GM12872 (cell line): ENCODE measurements at regions not wholly inside any gene's neighbourhood (a gene's known extent, or its start where the extent isn't known, plus 50 kb on each side); places are given as distances from the start of the nearest gene placed in this dataset.

Experiments used
- CTCF ChIP-seq: IDR thresholded peaks from 3 replicates; pipeline ENCODE4 v1.5.1; 2011; ENCODE audit warnings: low read depth, mild to moderate bottlenecking, low read length, moderate library complexity; ENCODE audit not compliant: insufficient read depth

- no peak for TF ChIP-seq CTCF
These were observed 787.1 kb upstream of the TENM4 start for GRCh38 chr11:80227915-80228314.

GRCh38 chr11:80214413-80214812 is 773.6 kb upstream of the TENM4 start:
- no peak for TF ChIP-seq CTCF

- TF ChIP-seq CTCF, result no peak
These were observed 770.8 kb upstream of the TENM4 start for GRCh38 chr11:80211673-80212072.

- TF ChIP-seq CTCF, result no peak
These were observed 763.2 kb upstream of the TENM4 start for GRCh38 chr11:80204021-80204420.

DNA sequence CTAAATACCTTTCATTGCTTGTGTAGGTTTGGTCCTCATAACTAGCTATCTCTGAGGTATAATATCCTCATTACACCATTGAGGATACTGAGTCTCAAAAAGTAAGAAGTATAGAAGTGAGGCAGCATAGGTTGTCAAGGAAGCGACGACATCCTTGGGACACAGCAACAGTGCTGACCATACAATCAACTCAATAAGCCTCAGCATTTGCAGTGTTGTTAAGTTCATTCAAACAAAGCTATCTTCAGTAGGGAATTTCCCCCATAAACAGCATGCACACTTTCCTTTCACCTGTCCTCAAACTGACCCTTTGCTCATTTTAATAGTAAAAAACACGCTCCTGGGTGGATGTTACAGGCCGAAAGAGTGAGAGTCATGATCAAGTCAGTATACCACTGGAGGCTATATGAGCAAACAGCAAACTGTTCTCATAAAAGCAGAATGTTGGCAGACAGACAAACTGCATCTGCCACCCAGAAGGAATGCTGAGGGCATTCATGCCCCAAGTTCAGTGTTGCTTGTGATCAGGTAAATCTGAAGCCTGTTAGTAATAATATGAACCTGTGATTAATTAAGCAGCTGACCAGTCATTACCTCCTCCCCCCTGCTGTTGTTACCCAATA is 756.2 kb upstream of the TENM4 start:
- no peak for TF ChIP-seq CTCF

DNA sequence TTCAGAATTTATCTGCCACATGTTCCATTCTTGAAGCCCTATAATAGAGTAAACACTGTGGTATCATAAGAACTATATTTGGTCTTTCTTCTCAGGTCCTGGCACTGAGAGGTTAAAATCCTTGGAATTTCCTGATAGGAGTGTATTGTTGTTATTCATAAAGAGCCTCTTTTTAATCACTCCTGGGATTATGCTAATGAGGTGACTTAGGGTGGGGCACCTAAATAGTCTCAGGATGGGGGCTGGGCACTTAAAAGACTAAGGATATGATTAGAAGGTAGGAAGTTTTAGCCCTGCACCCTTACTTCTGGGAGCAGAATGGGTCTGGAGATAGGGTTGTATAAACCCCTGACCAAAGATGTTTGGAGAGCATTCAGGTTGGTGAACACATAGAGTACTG is 755.2 kb upstream of the TENM4 start:
- no peak for TF ChIP-seq CTCF

DNA sequence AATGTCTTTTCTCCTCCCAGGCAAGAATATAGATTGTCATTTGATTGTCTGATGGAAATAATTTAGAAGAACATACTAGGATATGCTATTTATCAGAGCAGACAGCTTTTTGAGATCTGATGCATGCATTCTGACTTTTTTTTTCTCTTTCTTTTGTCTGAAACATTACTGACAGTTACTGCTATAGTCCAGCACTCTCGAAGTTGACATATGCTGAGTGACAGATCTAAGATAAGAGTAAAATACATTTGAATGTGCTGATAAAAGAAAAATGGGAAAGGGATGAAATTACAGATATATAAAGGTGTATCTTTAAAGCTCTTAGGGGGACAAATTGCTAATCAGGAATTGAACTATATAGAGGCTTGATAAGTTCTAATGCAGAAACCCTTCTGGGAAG is 753.8 kb upstream of the TENM4 start:
- TF ChIP-seq CTCF, result no peak
